ENCODE measurements at regions not wholly inside any gene's neighbourhood (a gene's known extent, or its start where the extent isn't known, plus 50 kb on each side); places are given as distances from the start of the nearest gene placed in this dataset.

DNA sequence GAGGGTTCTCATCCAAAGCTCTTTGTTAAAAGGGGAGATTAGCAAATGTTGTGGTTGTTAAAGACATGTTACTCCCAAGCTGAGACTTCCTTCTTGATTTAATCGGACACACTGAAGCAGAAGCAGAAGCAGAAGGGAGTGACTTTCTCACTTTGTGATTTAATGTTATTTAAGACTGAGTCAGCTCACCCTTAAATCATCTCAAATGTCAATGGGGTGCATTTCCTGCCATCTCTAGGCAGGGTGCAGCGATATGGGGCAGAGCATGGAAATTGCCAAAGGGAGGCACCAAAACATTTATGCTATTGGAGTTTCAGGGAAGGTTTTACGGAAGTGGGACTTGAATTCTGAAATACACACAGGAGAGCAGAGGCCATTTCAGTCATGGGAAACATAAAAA is 283.6 kb downstream of the ABCC12 start:
- Histone ChIP-seq H3K27me3 (ENCODE audit: insufficient read depth) (no peaks in the 10 kb centered on the region), H2AFZ (no peak overlapping the region), H3K27ac (ENCODE audit: low read depth) (no peak overlapping the region), H3K4me3 (no peak overlapping the region), H4K20me1 (replicated peaks; ENCODE audit: insufficient read depth) (no peaks in the 10 kb centered on the region), H3F3A (replicated peaks; ENCODE audit: low read depth) (no peaks in the 10 kb centered on the region), H3K9me2 (ENCODE audit: insufficient read depth) (peaks cover 2% of the 10 kb centered on the region; the same call in 1 of the 2 replicates), H3K79me2 (replicated peaks; ENCODE audit: insufficient read depth) (no peaks in the 10 kb centered on the region), H3K36me3 (ENCODE audit: insufficient read depth) (no peaks in the 10 kb centered on the region), H3K4me1 (ENCODE audit: insufficient read depth) (no peaks in the 10 kb centered on the region), H3K4me2 (no peak overlapping the region)
- H3K4me1 Mint-ChIP-seq, result no peaks in the 10 kb centered on the region
- DNase-seq (ENCODE audit: low spot score) (no peak), ATAC-seq (no peak)
- TF ChIP-seq, protein P1, sequence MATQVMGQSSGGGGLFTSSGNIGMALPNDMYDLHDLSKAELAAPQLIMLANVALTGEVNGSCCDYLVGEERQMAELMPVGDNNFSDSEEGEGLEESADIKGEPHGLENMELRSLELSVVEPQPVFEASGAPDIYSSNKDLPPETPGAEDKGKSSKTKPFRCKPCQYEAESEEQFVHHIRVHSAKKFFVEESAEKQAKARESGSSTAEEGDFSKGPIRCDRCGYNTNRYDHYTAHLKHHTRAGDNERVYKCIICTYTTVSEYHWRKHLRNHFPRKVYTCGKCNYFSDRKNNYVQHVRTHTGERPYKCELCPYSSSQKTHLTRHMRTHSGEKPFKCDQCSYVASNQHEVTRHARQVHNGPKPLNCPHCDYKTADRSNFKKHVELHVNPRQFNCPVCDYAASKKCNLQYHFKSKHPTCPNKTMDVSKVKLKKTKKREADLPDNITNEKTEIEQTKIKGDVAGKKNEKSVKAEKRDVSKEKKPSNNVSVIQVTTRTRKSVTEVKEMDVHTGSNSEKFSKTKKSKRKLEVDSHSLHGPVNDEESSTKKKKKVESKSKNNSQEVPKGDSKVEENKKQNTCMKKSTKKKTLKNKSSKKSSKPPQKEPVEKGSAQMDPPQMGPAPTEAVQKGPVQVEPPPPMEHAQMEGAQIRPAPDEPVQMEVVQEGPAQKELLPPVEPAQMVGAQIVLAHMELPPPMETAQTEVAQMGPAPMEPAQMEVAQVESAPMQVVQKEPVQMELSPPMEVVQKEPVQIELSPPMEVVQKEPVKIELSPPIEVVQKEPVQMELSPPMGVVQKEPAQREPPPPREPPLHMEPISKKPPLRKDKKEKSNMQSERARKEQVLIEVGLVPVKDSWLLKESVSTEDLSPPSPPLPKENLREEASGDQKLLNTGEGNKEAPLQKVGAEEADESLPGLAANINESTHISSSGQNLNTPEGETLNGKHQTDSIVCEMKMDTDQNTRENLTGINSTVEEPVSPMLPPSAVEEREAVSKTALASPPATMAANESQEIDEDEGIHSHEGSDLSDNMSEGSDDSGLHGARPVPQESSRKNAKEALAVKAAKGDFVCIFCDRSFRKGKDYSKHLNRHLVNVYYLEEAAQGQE (IDR thresholded peaks at IDR 0.05; ENCODE audit: unreplicated experiment), result no peak
- TF ChIP-seq, protein P2, sequence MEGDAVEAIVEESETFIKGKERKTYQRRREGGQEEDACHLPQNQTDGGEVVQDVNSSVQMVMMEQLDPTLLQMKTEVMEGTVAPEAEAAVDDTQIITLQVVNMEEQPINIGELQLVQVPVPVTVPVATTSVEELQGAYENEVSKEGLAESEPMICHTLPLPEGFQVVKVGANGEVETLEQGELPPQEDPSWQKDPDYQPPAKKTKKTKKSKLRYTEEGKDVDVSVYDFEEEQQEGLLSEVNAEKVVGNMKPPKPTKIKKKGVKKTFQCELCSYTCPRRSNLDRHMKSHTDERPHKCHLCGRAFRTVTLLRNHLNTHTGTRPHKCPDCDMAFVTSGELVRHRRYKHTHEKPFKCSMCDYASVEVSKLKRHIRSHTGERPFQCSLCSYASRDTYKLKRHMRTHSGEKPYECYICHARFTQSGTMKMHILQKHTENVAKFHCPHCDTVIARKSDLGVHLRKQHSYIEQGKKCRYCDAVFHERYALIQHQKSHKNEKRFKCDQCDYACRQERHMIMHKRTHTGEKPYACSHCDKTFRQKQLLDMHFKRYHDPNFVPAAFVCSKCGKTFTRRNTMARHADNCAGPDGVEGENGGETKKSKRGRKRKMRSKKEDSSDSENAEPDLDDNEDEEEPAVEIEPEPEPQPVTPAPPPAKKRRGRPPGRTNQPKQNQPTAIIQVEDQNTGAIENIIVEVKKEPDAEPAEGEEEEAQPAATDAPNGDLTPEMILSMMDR (conservative IDR thresholded peaks at IDR 0.05; ENCODE audit: low read depth in 2 of 2), result no peak
- TF ChIP-seq ZNF331 (CRISPR knock-in tag; IDR thresholded peaks at IDR 0.05; ENCODE audit: low read depth) (no peak), NANOG (IDR thresholded peaks at IDR 0.05; ENCODE audit: borderline replicate concordance) (no peak), CREB1 (CRISPR knock-in tag; IDR thresholded peaks at IDR 0.05; ENCODE audit: low read depth) (no peak), POLR2AphosphoS5 (IDR thresholded peaks at IDR 0.05; ENCODE audit: low read depth) (no peak), STAT1 (IDR thresholded peaks at IDR 0.05; ENCODE audit: unreplicated experiment) (no peak)
- TF ChIP-seq, protein P3, sequence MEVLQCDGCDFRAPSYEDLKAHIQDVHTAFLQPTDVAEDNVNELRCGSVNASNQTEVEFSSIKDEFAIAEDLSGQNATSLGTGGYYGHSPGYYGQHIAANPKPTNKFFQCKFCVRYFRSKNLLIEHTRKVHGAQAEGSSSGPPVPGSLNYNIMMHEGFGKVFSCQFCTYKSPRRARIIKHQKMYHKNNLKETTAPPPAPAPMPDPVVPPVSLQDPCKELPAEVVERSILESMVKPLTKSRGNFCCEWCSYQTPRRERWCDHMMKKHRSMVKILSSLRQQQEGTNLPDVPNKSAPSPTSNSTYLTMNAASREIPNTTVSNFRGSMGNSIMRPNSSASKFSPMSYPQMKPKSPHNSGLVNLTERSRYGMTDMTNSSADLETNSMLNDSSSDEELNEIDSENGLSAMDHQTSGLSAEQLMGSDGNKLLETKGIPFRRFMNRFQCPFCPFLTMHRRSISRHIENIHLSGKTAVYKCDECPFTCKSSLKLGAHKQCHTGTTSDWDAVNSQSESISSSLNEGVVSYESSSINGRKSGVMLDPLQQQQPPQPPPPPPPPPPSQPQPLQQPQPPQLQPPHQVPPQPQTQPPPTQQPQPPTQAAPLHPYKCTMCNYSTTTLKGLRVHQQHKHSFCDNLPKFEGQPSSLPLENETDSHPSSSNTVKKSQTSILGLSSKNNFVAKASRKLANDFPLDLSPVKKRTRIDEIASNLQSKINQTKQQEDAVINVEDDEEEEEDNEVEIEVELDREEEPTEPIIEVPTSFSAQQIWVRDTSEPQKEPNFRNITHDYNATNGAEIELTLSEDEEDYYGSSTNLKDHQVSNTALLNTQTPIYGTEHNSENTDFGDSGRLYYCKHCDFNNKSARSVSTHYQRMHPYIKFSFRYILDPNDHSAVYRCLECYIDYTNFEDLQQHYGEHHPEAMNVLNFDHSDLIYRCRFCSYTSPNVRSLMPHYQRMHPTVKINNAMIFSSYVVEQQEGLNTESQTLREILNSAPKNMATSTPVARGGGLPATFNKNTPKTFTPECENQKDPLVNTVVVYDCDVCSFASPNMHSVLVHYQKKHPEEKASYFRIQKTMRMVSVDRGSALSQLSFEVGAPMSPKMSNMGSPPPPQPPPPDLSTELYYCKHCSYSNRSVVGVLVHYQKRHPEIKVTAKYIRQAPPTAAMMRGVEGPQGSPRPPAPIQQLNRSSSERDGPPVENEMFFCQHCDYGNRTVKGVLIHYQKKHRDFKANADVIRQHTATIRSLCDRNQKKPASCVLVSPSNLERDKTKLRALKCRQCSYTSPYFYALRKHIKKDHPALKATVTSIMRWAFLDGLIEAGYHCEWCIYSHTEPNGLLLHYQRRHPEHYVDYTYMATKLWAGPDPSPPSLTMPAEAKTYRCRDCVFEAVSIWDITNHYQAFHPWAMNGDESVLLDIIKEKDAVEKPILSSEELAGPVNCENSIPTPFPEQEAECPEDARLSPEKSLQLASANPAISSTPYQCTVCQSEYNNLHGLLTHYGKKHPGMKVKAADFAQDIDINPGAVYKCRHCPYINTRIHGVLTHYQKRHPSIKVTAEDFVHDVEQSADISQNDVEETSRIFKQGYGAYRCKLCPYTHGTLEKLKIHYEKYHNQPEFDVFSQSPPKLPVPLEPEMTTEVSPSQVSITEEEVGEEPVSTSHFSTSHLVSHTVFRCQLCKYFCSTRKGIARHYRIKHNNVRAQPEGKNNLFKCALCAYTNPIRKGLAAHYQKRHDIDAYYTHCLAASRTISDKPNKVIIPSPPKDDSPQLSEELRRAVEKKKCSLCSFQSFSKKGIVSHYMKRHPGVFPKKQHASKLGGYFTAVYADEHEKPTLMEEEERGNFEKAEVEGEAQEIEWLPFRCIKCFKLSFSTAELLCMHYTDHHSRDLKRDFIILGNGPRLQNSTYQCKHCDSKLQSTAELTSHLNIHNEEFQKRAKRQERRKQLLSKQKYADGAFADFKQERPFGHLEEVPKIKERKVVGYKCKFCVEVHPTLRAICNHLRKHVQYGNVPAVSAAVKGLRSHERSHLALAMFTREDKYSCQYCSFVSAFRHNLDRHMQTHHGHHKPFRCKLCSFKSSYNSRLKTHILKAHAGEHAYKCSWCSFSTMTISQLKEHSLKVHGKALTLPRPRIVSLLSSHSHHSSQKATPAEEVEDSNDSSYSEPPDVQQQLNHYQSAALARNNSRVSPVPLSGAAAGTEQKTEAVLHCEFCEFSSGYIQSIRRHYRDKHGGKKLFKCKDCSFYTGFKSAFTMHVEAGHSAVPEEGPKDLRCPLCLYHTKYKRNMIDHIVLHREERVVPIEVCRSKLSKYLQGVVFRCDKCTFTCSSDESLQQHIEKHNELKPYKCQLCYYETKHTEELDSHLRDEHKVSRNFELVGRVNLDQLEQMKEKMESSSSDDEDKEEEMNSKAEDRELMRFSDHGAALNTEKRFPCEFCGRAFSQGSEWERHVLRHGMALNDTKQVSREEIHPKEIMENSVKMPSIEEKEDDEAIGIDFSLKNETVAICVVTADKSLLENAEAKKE (CRISPR knock-in tag; IDR thresholded peaks at IDR 0.05), result no peak
- peaks cover 3% of the 10 kb centered on the region for H3K27me3 Mint-ChIP-seq (ENCODE audit: insufficient read depth, low read depth, poor library complexity)
- H3K9me3 Mint-ChIP-seq, result peaks cover 2% of the 10 kb centered on the region
- no peaks in the 10 kb centered on the region for H3K36me3 Mint-ChIP-seq (ENCODE audit: low read depth)
- H3K27ac Mint-ChIP-seq, result no peak overlapping the region
- H3K4me3 Mint-ChIP-seq, result no peak overlapping the region
